OCI-LY1 (cell line): ENCODE measurements at regions not wholly inside any gene's neighbourhood (a gene's known extent, or its start where the extent isn't known, plus 50 kb on each side); places are given as distances from the start of the nearest gene placed in this dataset.

Experiments used
- CTCF ChIP-seq: fragments of 200-600 bp; sonication (generic), shearing (Covaris generic); IDR thresholded peaks from 2 replicates; pipeline ENCODE4 v1.5.1; 2017; ENCODE audit warnings: mild to moderate bottlenecking, antibody characterized with exemption, low read length, moderate library complexity, mixed read lengths
- EZH2 ChIP-seq: fragments of 200-600 bp; sonication (generic), shearing (Covaris generic); IDR thresholded peaks from 2 replicates; pipeline ENCODE4 v1.8.0; 2017; ENCODE audit warnings: borderline replicate concordance, mixed run types, mild to moderate bottlenecking, antibody characterized with exemption, low read length, moderate library complexity, mixed read lengths

GRCh38 chr13:95354680-95355487, 53.6 kb upstream of the ABCC4 start:
- no peak for TF ChIP-seq CTCF
- TF ChIP-seq EZH2: no peak
